ENCODE measurements at regions not wholly inside any gene's neighbourhood (a gene's known extent, or its start where the extent isn't known, plus 50 kb on each side); places are given as distances from the start of the nearest gene placed in this dataset.

- Histone ChIP-seq H3K27ac (no peak overlapping the region), H3K4me3 (no peak overlapping the region), H3K9me3 (no peaks in the 10 kb centered on the region), H3K4me1 (no peaks in the 10 kb centered on the region), H3K27me3 (replicated peaks in 1 of 7) (no peaks in the 10 kb centered on the region), H3K36me3 (no peaks in the 10 kb centered on the region)
- intact Hi-C loops (cut with DNase I; ENCODE audit: low total_unique reads), result no loop called here
- DNase-seq, result no peak
- TF ChIP-seq POLR2A (IDR thresholded peaks at IDR 0.05) (no peak), CTCF (IDR thresholded peaks at IDR 0.05 in 8 of 11, conservative IDR thresholded peaks at IDR 0.05 in 3 of 11) (no peak), POLR2AphosphoS5 (IDR thresholded peaks at IDR 0.05) (no peak)
These were observed 53.9 kb upstream of the RAB27B start for GRCh38 chr18:54774423-54774822.

GRCh38 chr18:54774981-54775665 lies 53.2 kb upstream of the RAB27B start:
- Histone ChIP-seq H3K4me3 (no peak overlapping the region), H3K27ac (no peak overlapping the region), H3K9me3 (no peaks in the 10 kb centered on the region), H3K4me1 (no peaks in the 10 kb centered on the region), H3K36me3 (no peaks in the 10 kb centered on the region), H3K27me3 (replicated peaks in 1 of 7) (no peaks in the 10 kb centered on the region)
- intact Hi-C loops (cut with DNase I; ENCODE audit: low total_unique reads), result no loop called here
- WGBS, 5 donors, result 66 to 74% (median 67%) methylated on average over 6 of the region's 6 CpGs
- TF ChIP-seq CTCF (IDR thresholded peaks at IDR 0.05 in 8 of 11, conservative IDR thresholded peaks at IDR 0.05 in 3 of 11) (no peak), POLR2A (IDR thresholded peaks at IDR 0.05) (no peak), POLR2AphosphoS5 (IDR thresholded peaks at IDR 0.05) (no peak)
- DNase-seq, result no peak

GRCh38 chr18:54775686-54776085 lies 52.6 kb upstream of the RAB27B start:
- Histone ChIP-seq H3K4me1 (no peaks in the 10 kb centered on the region), H3K27ac (no peak overlapping the region), H3K27me3 (replicated peaks in 1 of 7) (no peaks in the 10 kb centered on the region), H3K4me3 (no peak overlapping the region), H3K36me3 (no peaks in the 10 kb centered on the region), H3K9me3 (no peaks in the 10 kb centered on the region)
- TF ChIP-seq POLR2A (IDR thresholded peaks at IDR 0.05) (no peak), CTCF (IDR thresholded peaks at IDR 0.05 in 8 of 11, conservative IDR thresholded peaks at IDR 0.05 in 3 of 11) (no peak), POLR2AphosphoS5 (IDR thresholded peaks at IDR 0.05) (no peak)
- intact Hi-C loops (cut with DNase I; ENCODE audit: low total_unique reads), result no loop called here
- WGBS, 5 donors, result 71 to 90% (median 81%) methylated on average over 3 of the region's 3 CpGs
- no peak for DNase-seq

- H3K27ac ChIP-seq, result no peak overlapping the region
- H3K4me3 ChIP-seq, result no peak overlapping the region
- H3K27me3 ChIP-seq (replicated peaks in 1 of 7), result no peaks in the 10 kb centered on the region
- no peaks in the 10 kb centered on the region for H3K36me3 ChIP-seq
- WGBS, 5 donors, result 76 to 88% (median 81%) methylated on average over 8 of the region's 8 CpGs
- intact Hi-C loops (cut with DNase I; ENCODE audit: low total_unique reads), result no loop called here
- TF ChIP-seq CTCF (IDR thresholded peaks at IDR 0.05 in 8 of 11, conservative IDR thresholded peaks at IDR 0.05 in 3 of 11) (no peak), POLR2AphosphoS5 (IDR thresholded peaks at IDR 0.05) (no peak), POLR2A (IDR thresholded peaks at IDR 0.05) (no peak)
- no peaks in the 10 kb centered on the region for H3K4me1 ChIP-seq
- DNase-seq, result no peak
- H3K9me3 ChIP-seq, result no peaks in the 10 kb centered on the region
These were observed 51.8 kb upstream of the RAB27B start for GRCh38 chr18:54776282-54776977.
